Right forelimb (tissue), 1 donor: ENCODE measurements at regions not wholly inside any gene's neighbourhood (a gene's known extent, or its start where the extent isn't known, plus 50 kb on each side); places are given as distances from the start of the nearest gene placed in this dataset.

Experiments
- DNase-seq: peaks from one replicate; pipeline ENCODE4 v3.0.0-alpha.2; 2018

DNA sequence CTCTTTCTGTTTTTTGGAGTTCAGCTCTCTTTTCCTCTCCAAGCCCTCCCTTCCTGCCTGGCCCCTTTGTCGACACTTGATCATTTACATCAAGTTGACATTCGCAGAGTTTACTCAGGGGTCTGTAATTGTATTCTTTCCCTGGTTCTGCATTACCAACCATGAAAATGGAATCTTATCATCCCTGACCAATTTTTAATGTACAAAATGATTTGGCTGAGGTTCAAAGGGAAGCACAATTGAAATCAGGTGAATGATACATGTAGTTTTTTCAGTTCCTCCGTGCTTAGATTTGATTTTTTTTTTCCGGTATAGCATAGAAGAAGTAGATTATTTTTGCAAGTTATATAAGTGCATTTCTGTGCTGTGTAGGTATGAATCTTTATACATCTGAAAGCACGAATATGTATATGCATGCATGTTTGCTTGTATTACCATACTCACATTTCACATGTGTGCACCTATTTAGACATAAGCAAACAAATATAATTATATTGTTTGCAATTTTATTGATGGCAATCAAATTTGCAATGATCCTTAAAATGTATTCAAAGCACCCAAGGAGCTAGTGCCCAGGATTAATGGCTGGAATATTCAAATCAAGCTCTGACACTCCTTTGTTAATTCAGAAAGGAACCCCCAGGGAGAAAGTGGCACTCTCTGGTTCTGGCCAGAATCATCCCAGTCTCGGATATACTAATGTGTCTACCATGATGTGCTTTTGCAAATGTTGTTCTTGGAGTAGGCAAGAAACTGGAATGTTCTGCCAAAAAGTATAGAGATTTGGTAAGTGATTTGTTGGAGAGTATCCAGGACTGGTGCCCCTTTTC, 189.3 kb downstream of the VRK1 start:
- DNase-seq = no peak

DNA sequence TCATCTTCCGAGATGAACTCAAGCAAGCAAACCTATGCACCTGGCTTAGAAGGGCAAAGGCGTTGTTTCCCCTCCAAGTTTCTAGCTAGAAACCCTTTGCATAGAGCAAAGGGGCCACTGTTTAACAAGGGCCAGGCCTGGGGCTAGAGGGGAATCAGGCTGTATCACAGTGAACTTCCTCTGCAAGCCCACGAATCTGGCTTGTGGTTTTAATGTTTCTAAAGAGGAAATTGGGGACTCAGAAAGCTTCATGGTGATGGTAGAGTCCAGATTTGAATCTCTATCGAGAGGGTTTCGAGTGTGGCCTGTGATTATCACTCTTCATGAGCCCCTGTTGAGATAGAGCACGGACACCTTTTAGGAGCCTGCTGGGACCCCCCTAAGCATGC, 189.9 kb downstream of the VRK1 start:
- no peak for DNase-seq

DNA sequence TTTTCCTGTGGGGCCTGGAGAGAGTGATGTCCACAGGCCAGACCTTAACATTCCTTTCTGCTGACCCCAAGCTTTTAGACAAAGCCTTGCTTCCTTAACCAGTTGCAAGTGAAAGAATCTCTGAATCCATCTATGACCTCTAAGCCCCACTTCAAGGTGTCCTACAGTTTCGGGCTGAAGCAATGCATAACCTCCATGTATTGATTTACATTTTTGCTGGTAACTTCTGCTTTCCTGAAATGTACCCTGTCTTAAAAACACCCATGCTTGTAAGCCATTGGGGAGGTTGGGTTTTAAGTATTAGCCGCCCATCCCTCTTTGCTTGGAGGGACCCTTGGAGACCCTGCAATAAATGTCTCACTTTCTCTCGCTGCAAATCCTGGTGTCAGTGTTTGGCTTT, 190.6 kb downstream of the VRK1 start:
- DNase-seq = no peak

DNA sequence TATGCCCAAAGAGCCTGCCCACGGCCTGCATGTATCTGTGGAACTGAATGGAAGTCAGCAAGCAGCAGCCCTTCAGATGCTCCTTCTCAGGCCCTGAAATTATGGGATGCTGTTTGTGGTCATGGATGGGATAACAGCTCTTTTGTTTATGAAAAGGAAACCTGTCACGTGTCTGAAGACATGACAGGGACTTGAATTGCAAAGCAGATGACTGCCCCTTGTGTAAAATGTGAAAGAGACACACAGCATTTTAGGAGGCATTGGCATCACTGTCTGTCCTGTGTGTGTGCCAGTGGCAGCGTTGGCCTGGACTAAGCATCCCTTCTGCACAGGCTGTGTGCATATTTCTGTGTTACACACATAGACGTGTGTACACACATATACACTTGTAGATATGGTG, 192.1 kb downstream of the VRK1 start:
- DNase-seq = no peak

DNA sequence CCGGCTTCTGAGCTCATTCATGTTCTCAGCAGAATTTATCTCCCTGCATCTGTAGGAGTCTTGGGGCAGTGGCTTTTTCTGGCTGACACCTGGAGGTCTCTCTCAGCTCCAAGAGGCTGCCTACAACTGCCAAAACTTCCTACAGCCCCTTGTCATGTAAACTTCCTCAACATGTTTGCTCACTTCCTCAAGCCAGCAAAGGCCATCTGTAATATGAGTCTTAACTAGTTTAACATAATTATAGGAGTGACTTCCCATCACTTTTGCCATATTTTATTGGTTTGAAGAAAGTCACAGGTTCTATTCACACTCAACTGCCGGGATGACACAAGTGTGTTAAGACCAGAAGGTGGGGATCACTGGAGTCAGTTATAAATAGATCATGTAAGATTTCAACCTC, 194.0 kb downstream of the VRK1 start:
- no peak for DNase-seq

DNA sequence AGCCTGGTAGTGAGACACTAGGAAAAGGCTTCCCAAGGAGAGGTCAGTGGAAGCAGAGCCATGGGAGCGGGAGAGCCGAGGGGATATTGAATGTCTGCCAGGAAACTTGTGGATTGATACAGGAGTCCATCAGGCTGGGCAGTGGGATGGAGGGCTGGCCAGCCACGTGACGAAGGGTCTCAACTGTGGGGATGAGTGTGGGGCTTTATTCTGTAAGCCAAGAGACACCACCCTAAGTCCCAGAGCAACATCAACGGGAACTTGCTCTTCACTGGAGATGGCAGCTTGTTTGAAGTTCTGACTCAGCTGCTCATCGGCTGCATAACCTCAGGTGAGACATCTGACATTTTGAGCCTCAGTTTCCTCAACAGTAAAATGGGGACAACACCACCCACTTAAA, 197.8 kb downstream of the VRK1 start:
- DNase-seq = no peak

DNA sequence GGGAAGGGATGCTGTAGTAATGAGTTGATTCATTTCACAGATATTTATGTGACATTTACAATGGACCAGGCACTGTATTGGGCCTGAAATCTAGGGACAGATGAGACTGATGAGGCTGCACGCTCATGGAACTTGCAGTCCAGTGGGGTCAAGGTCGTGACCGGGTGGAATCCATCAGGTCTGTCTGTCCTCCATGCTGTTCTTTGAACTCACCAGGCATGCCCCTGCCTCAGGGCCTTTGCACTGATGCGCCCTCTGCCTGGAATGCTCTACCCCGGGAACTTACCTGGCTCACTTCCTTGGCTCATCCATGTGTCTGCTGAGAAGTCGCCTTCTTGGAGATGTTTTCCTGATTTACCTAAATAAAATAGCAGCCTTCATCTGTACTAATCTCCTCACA, 200.1 kb downstream of the VRK1 start:
- DNase-seq = no peak

DNA sequence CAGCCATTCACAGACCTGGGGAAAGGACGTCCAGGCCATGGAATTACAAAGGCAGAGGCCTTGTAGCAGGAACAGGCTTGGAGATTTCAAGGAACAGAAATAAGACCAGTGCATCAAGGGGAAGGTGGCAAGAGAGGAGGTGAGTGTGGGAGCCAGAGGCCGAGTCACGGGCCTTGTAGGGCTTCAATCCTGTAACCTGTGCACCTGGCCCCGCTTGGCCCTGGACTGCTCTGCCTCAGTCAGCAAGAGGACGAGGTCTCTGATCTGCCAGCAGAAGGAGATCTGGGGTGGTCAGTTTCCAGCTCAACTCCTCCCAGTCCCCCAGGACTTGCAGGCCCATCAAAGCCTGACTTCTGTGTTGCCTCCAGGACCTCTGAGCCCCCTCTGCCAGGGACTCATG, 200.8 kb downstream of the VRK1 start:
- DNase-seq = no peak

DNA sequence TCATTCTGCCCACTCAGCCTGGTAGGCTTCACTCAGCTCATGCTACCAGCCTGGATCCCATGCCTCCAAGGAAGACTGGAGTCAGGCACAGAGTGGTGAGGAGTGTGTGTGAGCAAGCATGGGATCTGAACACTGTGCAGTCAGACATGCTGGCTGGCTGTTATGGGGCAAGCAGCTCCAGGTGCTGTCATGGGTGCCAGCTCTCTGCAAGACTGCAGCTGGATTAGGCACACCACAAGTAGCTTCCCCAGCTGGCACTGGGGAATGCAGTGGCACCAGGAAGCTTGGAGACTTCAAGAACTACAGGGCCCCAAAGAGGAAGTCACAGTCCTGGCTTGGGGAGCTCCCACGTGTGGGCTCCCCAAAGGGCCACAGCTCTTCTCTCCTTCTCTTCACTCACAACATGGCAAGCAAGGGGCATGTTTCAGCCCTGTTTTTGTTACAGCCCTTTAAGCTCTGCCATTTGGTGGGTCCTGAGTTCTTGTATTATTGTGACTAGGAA, 202.5 kb downstream of the VRK1 start:
- no peak for DNase-seq

DNA sequence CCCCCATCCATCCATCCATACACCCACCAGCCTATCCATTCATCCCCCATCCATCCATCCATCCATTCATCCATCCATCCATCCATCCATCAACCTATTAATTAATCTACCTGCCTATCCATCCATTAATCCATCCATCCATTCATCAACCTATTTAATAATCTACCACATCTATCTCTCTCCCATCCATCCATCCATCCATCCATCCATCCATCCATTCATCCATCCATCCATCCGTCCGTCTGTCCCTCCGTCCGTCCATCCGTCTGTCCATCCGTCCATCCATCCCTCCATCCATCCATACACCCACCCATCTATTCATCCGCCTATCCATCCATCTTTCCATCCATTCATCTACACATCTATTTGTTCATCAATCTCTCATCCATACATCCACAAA, 205.3 kb downstream of the VRK1 start:
- no peak for DNase-seq

DNA sequence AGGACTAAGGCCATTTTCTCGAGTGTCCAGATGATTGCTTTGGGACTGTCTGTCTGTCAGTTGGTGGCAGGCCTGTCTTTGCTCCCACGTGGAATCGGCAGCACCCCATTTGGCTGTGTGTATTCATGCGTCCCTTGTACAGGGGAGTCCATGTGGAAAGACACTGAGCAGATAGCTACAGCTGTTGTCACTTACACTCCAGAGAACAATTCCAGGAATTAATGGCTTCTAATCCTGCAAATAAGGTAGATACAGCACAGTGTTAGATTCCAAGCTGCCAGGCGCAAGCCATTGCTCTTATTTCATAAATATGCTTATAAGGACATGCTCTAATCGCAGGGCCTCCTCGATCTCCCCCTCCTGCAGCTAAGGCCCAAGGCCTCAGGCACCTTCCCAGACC, 208.8 kb downstream of the VRK1 start:
- no peak for DNase-seq

DNA sequence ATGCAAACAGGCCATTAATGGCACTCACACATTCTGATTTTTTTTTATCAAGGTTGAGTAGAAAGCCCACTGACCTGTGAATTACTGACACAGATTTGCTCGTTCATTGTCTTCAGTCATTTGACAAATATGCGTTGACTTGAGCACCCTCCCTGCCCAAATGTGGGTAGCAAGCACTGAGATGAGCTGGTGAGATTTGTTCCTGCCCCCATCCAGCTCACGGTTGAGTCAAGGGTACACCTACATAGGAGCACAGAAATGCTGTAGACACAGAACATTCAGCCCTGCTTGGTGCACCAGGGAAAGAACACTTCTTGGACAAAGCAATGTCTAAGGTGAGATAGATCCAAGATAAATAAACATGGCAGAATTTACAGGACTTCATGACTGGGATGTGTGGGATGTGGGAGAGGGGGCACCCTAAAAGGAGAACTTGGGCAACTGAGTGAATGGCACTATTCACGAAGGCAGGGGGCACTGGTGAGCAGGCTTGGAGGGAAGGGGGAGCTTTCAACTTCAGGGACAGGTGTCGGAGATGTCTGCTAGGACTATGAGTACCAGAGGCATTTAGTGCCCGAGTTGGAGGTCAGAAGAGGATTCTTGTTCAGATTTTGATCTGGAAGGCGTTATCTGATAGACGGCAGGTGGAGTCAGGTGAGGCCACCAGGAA, 213.4 kb downstream of the VRK1 start:
- DNase-seq = no peak

DNA sequence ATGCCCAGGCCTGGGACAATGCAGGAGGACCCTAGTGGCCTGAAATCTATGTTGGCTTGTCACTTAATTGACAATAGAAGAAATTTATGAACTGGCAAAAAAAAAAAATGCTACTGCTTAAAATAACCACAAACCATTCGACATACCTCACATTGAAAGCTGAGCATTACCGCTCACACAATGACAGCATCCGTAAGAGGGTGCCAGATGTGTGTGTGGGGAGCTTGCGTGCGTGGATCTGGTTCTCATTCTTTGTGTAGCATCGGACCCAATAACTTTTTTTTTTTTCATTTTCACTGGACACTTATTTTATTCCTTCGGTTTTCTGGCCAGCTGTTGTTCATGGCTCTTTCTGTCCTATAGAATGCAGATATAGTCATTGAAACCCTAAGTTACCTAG, 216.7 kb downstream of the VRK1 start:
- no peak for DNase-seq

DNA sequence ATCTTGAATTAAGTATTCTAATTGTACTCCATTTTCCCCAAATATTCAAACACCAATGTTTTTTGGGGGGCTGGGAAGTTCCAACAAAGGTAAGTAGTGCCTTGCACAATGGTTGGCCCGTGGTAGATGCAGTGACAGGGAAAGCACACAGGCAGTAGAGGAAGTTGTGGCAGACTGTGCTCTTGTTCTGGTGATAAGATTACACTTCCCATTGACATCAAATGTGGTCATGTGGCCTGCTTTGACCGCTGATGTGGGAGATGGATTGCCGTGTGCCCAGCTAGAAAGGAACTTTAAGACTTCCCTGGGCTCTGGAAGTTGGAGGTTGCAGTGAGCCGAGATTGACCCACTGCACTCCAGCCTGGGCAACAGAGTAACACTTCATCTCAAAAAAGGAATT, 223.8 kb downstream of the VRK1 start:
- DNase-seq = no peak

DNA sequence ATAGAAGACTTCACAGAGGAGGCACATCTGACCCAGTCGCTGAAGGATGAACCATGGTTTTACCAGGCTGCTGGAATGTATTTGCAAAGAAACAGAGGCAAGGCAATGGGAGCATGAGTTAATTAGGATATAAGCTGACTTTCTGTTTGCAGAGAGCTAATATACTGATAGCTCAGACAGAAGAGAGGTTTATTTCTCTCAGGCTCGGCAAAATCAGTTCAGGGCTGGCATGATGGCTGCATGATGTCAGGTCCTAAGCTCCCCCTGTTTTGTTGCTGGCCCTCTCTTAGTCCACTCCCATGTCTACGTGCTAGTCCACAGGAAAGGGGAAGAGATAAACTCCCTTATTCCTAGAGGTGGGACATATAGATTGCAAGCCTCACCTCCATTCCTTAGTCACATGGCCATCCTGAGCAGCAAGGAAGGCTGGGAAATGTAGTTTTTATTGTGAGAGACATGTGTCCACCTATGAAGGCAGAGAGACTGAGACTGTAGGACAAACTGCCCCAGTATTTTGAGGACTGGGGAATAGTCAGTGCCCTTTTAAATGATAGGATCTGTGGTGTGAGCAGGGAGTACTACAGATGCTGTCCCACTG, 224.5 kb downstream of the VRK1 start:
- no peak for DNase-seq

DNA sequence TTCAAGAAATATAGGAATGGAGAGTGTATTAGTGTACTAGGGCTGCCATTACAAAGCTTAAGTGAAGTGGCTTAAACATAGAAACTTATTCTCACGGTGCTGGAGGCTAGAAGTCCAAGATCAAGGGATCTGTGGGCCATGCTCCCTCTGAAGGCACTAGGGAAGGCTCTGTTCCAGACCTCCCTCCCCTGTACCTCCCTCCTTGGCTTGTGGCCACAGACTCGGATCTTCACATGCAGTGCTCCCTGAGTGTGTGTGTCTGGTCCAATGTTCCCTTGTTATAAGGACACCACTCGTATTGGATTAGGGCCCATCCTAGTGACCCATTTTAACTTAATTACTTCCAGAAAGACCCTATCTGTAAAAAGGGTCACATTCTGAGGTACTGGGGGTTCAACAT, 225.6 kb downstream of the VRK1 start:
- no peak for DNase-seq

DNA sequence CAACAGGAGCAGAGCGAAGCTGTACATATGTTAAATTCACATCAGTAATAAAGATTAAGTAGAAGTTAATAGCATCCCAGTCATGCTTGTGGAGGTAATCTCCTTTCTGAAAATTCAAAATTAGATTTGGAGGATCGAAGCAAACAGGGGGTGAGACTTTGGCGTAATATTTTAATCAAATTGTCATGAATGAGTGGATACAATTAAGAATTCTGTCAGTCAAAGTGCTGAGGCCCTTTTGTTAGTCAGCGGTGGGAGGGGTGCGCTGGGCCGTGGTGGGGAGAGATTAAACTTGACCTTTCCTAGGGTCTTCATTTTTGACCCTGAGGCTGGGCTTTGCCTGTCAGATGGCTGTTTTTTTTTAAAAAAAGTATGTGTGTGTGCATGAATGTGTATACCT, 226.7 kb downstream of the VRK1 start:
- no peak for DNase-seq

DNA sequence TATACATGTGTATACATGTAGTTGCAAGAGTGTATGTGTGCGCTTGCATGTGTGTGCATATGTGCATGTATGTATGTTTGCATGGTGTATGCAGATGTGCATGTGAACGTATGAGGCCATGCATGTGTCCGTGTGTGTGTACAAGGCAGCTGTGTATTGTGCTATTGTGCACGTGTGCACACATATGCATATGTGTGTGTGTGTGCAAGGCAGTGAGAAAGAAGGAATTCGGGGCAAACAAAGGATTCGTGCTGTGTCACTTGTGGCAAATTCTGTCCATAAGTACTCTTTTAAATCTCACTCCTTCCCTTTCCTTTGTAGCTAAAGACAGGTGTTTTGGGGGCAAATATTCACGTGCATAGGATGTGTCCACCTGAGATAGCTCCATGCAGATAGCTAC, 227.1 kb downstream of the VRK1 start:
- DNase-seq = no peak

DNA sequence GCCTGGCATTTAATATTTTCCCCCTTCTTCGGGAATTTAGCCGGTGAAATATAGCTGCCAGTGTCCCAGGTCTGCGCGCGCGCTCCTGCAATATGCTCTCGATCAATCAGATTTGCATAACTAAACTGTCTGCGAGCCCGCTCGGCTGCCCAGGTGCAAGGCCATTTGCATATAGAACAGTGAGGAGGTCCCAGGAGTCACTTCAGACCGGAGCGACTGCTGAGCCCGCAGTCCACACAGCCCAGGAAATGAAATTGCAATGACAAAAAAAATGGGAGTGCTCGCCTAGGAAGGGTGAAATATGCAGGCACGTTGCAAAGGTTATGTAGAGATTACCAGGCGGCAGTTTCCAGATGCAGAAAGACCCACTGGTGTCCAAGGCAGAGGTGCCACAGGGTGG, 228.5 kb downstream of the VRK1 start:
- DNase-seq = no peak

DNA sequence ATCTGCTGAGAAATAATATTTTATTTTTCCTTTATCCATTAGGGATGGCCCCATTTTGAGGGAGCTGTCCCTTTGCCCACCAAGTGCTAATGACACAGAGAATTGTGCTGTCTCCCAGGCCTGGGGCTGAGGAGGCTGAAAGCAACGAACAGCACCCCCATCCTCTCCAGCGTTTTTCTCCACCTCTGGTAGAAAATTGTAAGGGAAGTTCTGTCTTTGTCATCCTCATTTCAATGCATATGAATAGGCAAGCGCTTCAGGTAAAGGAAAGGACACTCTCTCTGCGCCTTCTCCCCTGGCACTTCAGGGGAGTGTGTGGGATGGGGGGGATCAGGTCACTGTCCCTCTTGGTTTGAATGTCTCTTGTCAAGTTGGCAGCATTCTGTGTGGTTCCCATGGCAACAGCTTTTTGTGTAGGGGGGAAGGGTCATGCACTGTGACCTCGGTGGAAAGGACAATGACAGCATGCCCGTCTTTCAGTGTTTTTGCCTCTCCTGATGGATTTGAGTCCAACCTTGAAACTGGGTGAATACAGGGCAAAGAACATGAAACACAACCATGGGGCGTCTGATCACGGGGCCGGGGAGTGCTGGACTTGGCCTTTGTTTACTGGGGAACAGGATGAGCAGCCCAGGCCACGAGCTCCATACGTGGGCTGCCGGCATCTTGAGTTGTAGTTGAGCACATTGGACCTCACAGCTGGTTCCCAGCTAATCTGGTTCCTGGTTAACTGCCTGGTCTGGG, 230.2 kb downstream of the VRK1 start:
- no peak for DNase-seq

DNA sequence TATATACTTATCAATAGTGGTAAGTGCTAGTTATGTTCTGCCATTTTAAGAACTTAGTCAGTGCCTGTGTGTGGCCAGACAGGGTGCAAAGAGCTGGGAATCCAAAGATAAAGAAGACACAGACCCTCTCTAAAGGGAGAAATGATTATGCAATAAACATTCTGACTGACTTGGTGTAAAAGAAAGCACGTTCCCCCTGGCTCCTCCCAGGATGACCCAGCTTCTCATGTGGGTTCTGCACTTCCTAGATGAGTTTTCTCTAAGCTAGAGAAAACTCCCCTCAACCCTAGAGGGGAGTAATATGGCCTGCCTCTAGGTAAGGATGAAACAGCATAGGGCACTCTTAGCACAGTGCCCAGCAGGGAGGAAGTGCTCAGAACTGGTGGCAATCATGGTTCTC, 231.2 kb downstream of the VRK1 start:
- DNase-seq = no peak

DNA sequence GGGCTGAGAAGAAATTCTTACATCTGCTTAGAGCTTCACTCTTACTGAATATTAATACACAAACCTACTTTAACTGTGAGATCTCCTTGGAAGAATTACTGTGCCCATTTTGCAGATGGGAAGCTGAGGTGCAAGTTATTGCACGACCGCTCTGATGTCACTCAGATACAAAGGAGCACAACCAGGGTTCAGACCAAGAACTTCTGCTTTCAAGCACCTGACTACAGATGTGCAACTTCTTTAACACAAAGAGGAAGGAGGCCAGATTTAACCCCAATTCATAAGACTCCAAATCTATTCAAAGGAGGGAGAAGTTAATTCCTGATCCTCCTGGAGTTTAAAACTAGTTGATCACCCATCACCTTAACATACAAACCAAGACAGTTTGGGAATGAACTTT, 232.6 kb downstream of the VRK1 start:
- no peak for DNase-seq

DNA sequence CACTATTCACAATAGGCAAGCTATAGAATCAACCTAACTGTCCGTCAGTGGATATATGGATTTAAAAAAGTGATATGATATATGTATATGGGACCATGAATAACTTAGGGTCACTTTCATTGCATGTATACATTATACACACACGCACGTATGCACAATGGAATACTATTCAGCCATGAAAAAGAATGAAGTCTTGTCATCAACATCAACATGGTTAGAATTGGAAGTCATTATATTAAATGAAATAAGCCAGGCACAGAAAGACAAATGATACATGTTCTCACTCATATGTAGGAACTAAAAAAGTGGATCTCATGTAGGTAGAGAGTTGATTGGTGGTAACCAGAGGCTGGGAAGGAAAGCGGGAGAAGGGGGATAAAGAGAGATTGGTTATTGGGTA, 234.3 kb downstream of the VRK1 start:
- DNase-seq = no peak
